ENCODE measurements at regions not wholly inside any gene's neighbourhood (a gene's known extent, or its start where the extent isn't known, plus 50 kb on each side); places are given as distances from the start of the nearest gene placed in this dataset.

DNA sequence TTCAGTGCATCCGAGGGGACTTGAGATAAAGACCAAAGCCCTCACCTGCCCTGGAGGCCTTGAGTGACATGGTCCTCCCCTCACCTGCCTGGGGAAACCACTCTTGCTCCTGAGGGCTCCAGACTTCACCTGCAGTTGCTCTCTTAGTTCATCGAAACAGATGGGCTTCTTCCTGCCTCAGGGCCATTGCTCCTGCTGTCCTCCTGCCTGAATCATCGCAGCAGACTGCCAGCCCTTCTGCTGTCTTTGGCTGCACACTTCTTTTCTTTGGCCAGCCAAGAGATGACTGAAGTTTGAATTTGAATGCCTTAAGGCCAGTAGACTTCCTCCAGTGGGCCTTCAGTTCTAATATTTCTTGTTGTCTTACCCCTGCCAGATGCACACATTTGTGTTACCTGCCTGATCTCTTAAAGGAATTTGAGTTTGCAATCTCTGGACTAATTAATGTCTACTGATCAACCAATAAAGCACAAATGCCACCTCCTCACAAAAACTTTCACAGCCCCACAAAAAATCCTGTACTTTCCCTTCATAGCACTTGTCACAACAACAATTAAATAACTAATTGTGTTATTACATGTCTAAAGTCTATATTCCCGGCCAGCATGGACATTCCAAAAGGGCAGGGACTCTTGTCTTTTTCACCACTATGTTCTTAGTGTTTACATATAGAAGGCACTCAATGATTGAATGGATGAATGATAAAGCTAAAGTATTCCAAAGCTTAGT, 56.7 kb upstream of the SGK1 start:
- Histone ChIP-seq H3K79me2 (ENCODE audit: insufficient read depth, low read depth) (no peaks in the 10 kb centered on the region), H3K4me2 (no peak overlapping the region), H3K4me1 (ENCODE audit: low read depth, poor library complexity, severe bottlenecking) (peaks cover 5% of the 10 kb centered on the region), H2AFZ (ENCODE audit: low read depth) (no peak overlapping the region), H3K27ac (no peak overlapping the region), H3K9ac (no peak overlapping the region), H3K4me3 (IDR thresholded peaks at IDR 0.05; ENCODE audit: insufficient read depth, low read depth, low read length) (no peak overlapping the region), H4K20me1 (ENCODE audit: insufficient read depth) (no peaks in the 10 kb centered on the region), H3K27me3 (ENCODE audit: insufficient read depth, low read depth) (no peaks in the 10 kb centered on the region), H3K36me3 (ENCODE audit: insufficient read depth) (no peaks in the 10 kb centered on the region)
- TF ChIP-seq, protein P1, sequence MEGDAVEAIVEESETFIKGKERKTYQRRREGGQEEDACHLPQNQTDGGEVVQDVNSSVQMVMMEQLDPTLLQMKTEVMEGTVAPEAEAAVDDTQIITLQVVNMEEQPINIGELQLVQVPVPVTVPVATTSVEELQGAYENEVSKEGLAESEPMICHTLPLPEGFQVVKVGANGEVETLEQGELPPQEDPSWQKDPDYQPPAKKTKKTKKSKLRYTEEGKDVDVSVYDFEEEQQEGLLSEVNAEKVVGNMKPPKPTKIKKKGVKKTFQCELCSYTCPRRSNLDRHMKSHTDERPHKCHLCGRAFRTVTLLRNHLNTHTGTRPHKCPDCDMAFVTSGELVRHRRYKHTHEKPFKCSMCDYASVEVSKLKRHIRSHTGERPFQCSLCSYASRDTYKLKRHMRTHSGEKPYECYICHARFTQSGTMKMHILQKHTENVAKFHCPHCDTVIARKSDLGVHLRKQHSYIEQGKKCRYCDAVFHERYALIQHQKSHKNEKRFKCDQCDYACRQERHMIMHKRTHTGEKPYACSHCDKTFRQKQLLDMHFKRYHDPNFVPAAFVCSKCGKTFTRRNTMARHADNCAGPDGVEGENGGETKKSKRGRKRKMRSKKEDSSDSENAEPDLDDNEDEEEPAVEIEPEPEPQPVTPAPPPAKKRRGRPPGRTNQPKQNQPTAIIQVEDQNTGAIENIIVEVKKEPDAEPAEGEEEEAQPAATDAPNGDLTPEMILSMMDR (conservative IDR thresholded peaks at IDR 0.05; ENCODE audit: low read depth, low read length) = no peak

DNA sequence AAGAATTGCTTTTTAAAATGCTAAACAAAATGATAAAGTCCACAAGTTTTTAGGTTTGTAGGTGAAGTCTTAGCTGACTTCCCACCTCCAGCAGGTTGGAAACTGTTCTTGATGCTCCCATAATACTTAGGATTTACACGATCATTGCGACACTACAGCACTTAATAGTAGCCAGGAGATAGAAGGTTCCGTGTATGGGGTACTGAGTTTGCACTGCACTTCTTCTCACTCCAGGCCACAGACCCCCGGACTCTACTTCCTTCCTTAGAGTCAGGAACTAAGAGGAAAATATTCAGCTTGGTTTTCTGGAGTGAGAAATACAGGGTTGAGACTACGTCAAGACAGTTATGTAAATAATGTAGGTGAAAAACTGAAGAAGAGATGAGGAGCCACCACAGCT, 56.1 kb upstream of the SGK1 start:
- no peak overlapping the region for H3K9ac ChIP-seq
- no peak overlapping the region for H3K4me3 ChIP-seq (IDR thresholded peaks at IDR 0.05; ENCODE audit: insufficient read depth, low read depth, low read length)
- peaks cover 1% of the 10 kb centered on the region for H3K4me1 ChIP-seq (ENCODE audit: low read depth, poor library complexity, severe bottlenecking)
- H2AFZ ChIP-seq (ENCODE audit: low read depth) = no peak overlapping the region
- H3K36me3 ChIP-seq (ENCODE audit: insufficient read depth) = no peaks in the 10 kb centered on the region
- TF ChIP-seq, protein P1 (conservative IDR thresholded peaks at IDR 0.05; ENCODE audit: low read depth, low read length) = no peak
- H3K4me2 ChIP-seq = no peak overlapping the region
- no peaks in the 10 kb centered on the region for H4K20me1 ChIP-seq (ENCODE audit: insufficient read depth)
- H3K27me3 ChIP-seq (ENCODE audit: insufficient read depth, low read depth) = no peaks in the 10 kb centered on the region
- no peaks in the 10 kb centered on the region for H3K79me2 ChIP-seq (ENCODE audit: insufficient read depth, low read depth)
- no peak overlapping the region for H3K27ac ChIP-seq

GRCh38 chr6:134373282-134373922, 55.5 kb upstream of the SGK1 start:
- no peak overlapping the region for H2AFZ ChIP-seq (ENCODE audit: low read depth)
- no peaks in the 10 kb centered on the region for H4K20me1 ChIP-seq (ENCODE audit: insufficient read depth)
- no peaks in the 10 kb centered on the region for H3K4me1 ChIP-seq (ENCODE audit: low read depth, poor library complexity, severe bottlenecking)
- TF ChIP-seq, protein P1 (conservative IDR thresholded peaks at IDR 0.05; ENCODE audit: low read depth, low read length) = no peak
- no peak overlapping the region for H3K4me3 ChIP-seq (IDR thresholded peaks at IDR 0.05; ENCODE audit: insufficient read depth, low read depth, low read length)
- H3K4me2 ChIP-seq = no peak overlapping the region
- H3K36me3 ChIP-seq (ENCODE audit: insufficient read depth) = no peaks in the 10 kb centered on the region
- H3K27ac ChIP-seq = no peak overlapping the region
- no peak overlapping the region for H3K9ac ChIP-seq
- H3K27me3 ChIP-seq (ENCODE audit: insufficient read depth, low read depth) = no peaks in the 10 kb centered on the region
- H3K79me2 ChIP-seq (ENCODE audit: insufficient read depth, low read depth) = no peaks in the 10 kb centered on the region

DNA sequence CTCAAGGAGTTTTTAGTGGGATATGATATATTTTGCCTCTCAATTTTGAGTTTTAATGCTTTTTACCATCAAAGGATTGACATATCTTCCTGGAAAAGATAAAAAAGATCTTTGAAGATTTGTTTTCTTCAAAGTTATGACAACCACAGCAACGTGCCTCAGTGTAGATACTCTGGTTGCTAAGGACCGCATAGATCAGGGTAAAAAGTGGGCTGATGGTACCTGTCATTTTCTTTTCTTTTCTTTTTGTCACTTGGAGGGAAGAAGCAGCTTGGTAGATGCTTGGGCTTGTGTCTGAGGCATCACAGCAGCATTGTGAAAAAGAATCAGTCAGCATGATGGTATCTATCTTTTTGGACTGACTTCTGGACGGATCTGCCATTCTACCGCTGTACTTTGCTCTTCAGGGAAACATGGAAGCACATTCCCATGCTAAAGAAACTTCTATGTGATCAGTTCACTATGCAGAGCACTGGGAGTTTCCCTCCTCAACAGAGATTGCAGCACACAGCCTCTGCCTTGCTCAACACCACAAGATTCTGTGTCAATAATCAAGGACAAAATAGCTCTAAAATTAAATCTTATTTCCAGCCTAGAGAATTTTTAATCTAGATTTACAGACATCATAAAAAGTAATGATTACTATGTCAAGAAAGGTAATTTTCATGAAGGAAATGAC, 54.8 kb upstream of the SGK1 start:
- Histone ChIP-seq H3K9ac (no peak overlapping the region), H3K27ac (no peak overlapping the region), H3K4me1 (ENCODE audit: low read depth, poor library complexity, severe bottlenecking) (no peaks in the 10 kb centered on the region), H2AFZ (ENCODE audit: low read depth) (no peak overlapping the region), H3K4me2 (no peak overlapping the region), H3K36me3 (ENCODE audit: insufficient read depth) (no peaks in the 10 kb centered on the region), H4K20me1 (ENCODE audit: insufficient read depth) (no peaks in the 10 kb centered on the region), H3K4me3 (IDR thresholded peaks at IDR 0.05; ENCODE audit: insufficient read depth, low read depth, low read length) (no peak overlapping the region), H3K79me2 (ENCODE audit: insufficient read depth, low read depth) (no peaks in the 10 kb centered on the region), H3K27me3 (ENCODE audit: insufficient read depth, low read depth) (no peaks in the 10 kb centered on the region)
- TF ChIP-seq, protein P1 (conservative IDR thresholded peaks at IDR 0.05; ENCODE audit: low read depth, low read length) = no peak

Data from KMS-11 (cell line).